DND-41 (cell line): ENCODE measurements at regions not wholly inside any gene's neighbourhood (a gene's known extent, or its start where the extent isn't known, plus 50 kb on each side); places are given as distances from the start of the nearest gene placed in this dataset.

Source experiments
- ATAC-seq: fragments of 200-7000 bp; cut with Tn5 transposase; 3 replicates; pipeline ENCODE4 v1.9.1; 2021; ENCODE audit warnings: low read depth; ENCODE audit not compliant: insufficient read depth
- DNase-seq: peaks from one replicate; pipeline ENCODE4 v3.0.0-alpha.2; 2020
- H2AFZ ChIP-seq: 2 replicates; pipeline ENCODE4 v1.6.0; 2012; ENCODE audit warnings: low read depth, low read length
- H3K27ac ChIP-seq: 2 replicates; pipeline ENCODE4 v1.5.1; 2012; ENCODE audit warnings: low read length, inconsistent platforms
- H3K27me3 ChIP-seq: fragments of 200-600 bp; sonication (generic); 2 replicates; pipeline ENCODE4 v1.6.0; 2012; ENCODE audit warnings: low read length, mild to moderate bottlenecking, inconsistent platforms; ENCODE audit not compliant: insufficient read depth, poor library complexity
- H3K36me3 ChIP-seq: 2 replicates; pipeline ENCODE4 v1.5.1; 2012; ENCODE audit warnings: low read length, inconsistent platforms; ENCODE audit not compliant: insufficient read depth
- H3K4me1 ChIP-seq: 2 replicates; pipeline ENCODE4 v1.5.1; 2012; ENCODE audit warnings: mild to moderate bottlenecking, low read length; ENCODE audit not compliant: insufficient read depth
- H3K4me2 ChIP-seq: 2 replicates; pipeline ENCODE4 v1.6.0; 2012; ENCODE audit warnings: mild to moderate bottlenecking, moderate library complexity, low read length, inconsistent platforms; ENCODE audit not compliant: insufficient read depth
- H3K4me3 ChIP-seq, 2 experiments: fragments of 200-600 bp in 1 of 2; shearing (Covaris generic) in 1 of 2; 2 replicates each; pipeline ENCODE4 v1.5.1; 2012 to 2016; ENCODE audit warnings: inconsistent platforms in 2 of 2, low read length in 2 of 2, mild to moderate bottlenecking in 2 of 2, low read depth in 1 of 2, moderate library complexity in 1 of 2
- H3K79me2 ChIP-seq: 2 replicates; pipeline ENCODE4 v1.6.0; 2012; ENCODE audit warnings: low read length, inconsistent platforms; ENCODE audit not compliant: insufficient read depth
- H3K9ac ChIP-seq: 2 replicates; pipeline ENCODE4 v1.6.0; 2012; ENCODE audit warnings: low read depth, mild to moderate bottlenecking, inconsistent platforms, low read length, moderate library complexity
- H3K9me3 ChIP-seq: 2 replicates; pipeline ENCODE4 v1.5.1; 2012; ENCODE audit warnings: low read length, moderate library complexity, mild to moderate bottlenecking, inconsistent platforms; ENCODE audit not compliant: insufficient read depth, severe bottlenecking
- H4K20me1 ChIP-seq: 2 replicates; pipeline ENCODE4 v1.6.0; 2012; ENCODE audit warnings: low read length; ENCODE audit not compliant: insufficient read depth
- EZH2 ChIP-seq: IDR thresholded peaks from 3 replicates; pipeline ENCODE4 v1.6.1; 2012; ENCODE audit warnings: borderline replicate concordance, low read depth, mild to moderate bottlenecking, moderate library complexity, low read length, inconsistent platforms; ENCODE audit not compliant: severe bottlenecking
- TF ChIP-seq, protein P1 (sequence below): IDR thresholded peaks from 2 replicates; pipeline ENCODE4 v1.5.1; 2012; ENCODE audit warnings: borderline replicate concordance, low read length, moderate library complexity, mild to moderate bottlenecking; ENCODE audit not compliant: poor library complexity, severe bottlenecking; ENCODE audit errors: extremely low read depth

DNA sequence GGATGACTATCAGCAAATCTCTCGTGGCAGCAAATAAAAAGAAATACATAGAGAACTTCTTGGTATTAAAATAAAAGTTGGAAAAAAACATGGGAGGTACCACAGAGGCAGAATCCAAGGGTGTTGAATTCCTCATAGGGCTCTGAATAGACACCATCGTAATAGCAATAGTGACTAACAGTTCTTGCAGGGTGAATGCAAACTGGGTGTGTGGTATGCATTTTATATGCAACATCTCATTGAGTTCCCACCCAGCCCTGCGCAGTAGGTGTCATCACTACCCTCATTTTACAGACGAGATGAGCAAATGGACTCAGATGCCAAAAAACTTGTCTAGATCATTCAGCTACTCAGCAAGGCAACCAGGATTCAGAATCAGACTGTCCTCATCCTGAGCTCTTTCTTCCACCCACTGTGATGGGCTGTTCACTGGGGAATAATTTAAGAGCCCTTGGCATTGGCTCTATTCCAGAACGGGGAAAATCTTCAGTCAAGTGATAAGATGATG, 354.6 kb upstream of the CDH11 start:
- ATAC-seq (no peak), DNase-seq (no peak)
- TF ChIP-seq EZH2, result no peak
- TF ChIP-seq, protein P1, sequence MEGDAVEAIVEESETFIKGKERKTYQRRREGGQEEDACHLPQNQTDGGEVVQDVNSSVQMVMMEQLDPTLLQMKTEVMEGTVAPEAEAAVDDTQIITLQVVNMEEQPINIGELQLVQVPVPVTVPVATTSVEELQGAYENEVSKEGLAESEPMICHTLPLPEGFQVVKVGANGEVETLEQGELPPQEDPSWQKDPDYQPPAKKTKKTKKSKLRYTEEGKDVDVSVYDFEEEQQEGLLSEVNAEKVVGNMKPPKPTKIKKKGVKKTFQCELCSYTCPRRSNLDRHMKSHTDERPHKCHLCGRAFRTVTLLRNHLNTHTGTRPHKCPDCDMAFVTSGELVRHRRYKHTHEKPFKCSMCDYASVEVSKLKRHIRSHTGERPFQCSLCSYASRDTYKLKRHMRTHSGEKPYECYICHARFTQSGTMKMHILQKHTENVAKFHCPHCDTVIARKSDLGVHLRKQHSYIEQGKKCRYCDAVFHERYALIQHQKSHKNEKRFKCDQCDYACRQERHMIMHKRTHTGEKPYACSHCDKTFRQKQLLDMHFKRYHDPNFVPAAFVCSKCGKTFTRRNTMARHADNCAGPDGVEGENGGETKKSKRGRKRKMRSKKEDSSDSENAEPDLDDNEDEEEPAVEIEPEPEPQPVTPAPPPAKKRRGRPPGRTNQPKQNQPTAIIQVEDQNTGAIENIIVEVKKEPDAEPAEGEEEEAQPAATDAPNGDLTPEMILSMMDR, result no peak
- Histone ChIP-seq H3K27me3 (no peaks in the 10 kb centered on the region), H3K4me2 (no peak overlapping the region), H2AFZ (no peak overlapping the region), H3K27ac (no peak overlapping the region), H4K20me1 (no peaks in the 10 kb centered on the region), H3K9me3 (no peaks in the 10 kb centered on the region), H3K79me2 (no peaks in the 10 kb centered on the region), H3K4me3 (no peak overlapping the region), H3K4me1 (no peaks in the 10 kb centered on the region), H3K9ac (no peak overlapping the region), H3K36me3 (no peaks in the 10 kb centered on the region)

DNA sequence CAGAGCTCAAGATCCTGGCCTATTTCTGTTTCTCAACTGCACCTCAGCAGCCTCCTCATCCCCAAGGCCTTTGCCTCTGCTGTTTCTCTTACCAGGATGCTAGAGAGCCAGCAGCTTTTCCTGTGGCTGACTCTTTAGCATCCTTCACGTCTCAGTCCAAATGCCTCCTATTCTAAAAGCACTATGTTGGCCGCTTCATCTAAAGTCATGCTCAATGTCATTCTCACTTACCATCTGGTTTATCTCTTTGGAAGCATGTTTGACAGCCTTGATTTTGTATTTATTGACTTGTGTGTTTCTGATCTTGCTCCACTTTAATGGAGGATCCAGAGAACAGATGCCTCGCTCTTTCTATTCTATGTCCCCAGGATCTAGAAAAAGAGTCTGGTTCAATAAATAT, 351.8 kb upstream of the CDH11 start:
- H3K27ac ChIP-seq, result no peak overlapping the region
- H3K9me3 ChIP-seq, result no peaks in the 10 kb centered on the region
- H3K9ac ChIP-seq, result no peak overlapping the region
- H3K4me2 ChIP-seq, result no peak overlapping the region
- H3K4me3 ChIP-seq, result no peak overlapping the region
- no peaks in the 10 kb centered on the region for H3K27me3 ChIP-seq
- DNase-seq, result no peak
- no peak overlapping the region for H2AFZ ChIP-seq
- ATAC-seq, result no peak
- H4K20me1 ChIP-seq, result no peaks in the 10 kb centered on the region
- H3K4me1 ChIP-seq, result no peaks in the 10 kb centered on the region
- no peaks in the 10 kb centered on the region for H3K79me2 ChIP-seq
- H3K36me3 ChIP-seq, result no peaks in the 10 kb centered on the region
- no peak for TF ChIP-seq EZH2
- TF ChIP-seq, protein P1, result no peak

DNA sequence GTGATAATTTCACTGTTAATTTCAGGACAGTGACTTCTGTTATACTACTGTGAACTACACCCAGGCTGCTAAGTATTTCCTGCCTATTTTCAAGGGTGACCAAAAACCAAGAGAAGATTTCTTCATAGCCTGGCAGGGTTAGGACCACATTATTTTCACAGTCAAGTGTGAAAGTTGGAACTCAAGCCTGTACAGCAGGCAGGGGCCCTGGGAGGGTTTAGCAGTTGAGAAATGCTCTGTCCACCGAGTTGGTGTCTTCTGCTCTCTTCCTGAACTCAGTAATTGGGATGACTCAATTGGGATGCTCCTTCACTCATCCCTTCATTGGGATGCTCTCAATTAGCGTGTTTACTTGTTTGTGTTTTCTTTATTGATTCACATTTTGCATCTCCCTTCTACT, 347.3 kb upstream of the CDH11 start:
- Histone ChIP-seq H3K9me3 (no peaks in the 10 kb centered on the region), H3K36me3 (no peaks in the 10 kb centered on the region), H3K27me3 (no peaks in the 10 kb centered on the region), H3K4me1 (no peaks in the 10 kb centered on the region), H3K79me2 (no peaks in the 10 kb centered on the region), H3K4me3 (no peak overlapping the region), H2AFZ (no peak overlapping the region), H3K27ac (no peak overlapping the region), H3K4me2 (no peak overlapping the region), H4K20me1 (no peaks in the 10 kb centered on the region), H3K9ac (no peak overlapping the region)
- TF ChIP-seq, protein P1, result no peak
- no peak for TF ChIP-seq EZH2
- DNase-seq (no peak), ATAC-seq (no peak)

GRCh38 chr16:65468133-65468532, 346.3 kb upstream of the CDH11 start:
- H3K9me3 ChIP-seq, result no peaks in the 10 kb centered on the region
- H4K20me1 ChIP-seq, result no peaks in the 10 kb centered on the region
- H2AFZ ChIP-seq, result no peak overlapping the region
- no peaks in the 10 kb centered on the region for H3K79me2 ChIP-seq
- ATAC-seq (no peak), DNase-seq (no peak)
- H3K36me3 ChIP-seq, result no peaks in the 10 kb centered on the region
- TF ChIP-seq, protein P1, result no peak
- TF ChIP-seq EZH2, result no peak
- no peaks in the 10 kb centered on the region for H3K4me1 ChIP-seq
- H3K4me3 ChIP-seq, result no peak overlapping the region
- no peak overlapping the region for H3K9ac ChIP-seq
- H3K4me2 ChIP-seq, result no peak overlapping the region
- H3K27me3 ChIP-seq, result no peaks in the 10 kb centered on the region
- no peak overlapping the region for H3K27ac ChIP-seq
